ENCODE measurements at regions not wholly inside any gene's neighbourhood (a gene's known extent, or its start where the extent isn't known, plus 50 kb on each side); places are given as distances from the start of the nearest gene placed in this dataset.

GRCh38 chrX:67290489-67291220 is 253.2 kb upstream of the AR start:
- ATAC-seq = no peak
- ChIA-PET CTCF (ENCODE audit: low intra/inter-chr PET ratio, low total read pairs) (no interaction called here), POLR2A (no interaction called here)
- Histone ChIP-seq H2AFZ (ENCODE audit: low read length) (no peak overlapping the region), H3K36me3 (replicated peaks in 1 of 2; ENCODE audit: control insufficient read depth in 1 of 2, insufficient read depth in 2 of 2, low read length in 2 of 2) (no peaks in the 10 kb centered on the region), H3K4me2 (ENCODE audit: low read depth, low read length) (no peak overlapping the region), H3K9ac (ENCODE audit: insufficient read depth, low read depth, low read length) (no peak overlapping the region), H3K4me3 (replicated peaks in 1 of 3; ENCODE audit: insufficient read depth in 1 of 3, low read depth in 2 of 3, low read length in 3 of 3) (no peak overlapping the region), H3K79me2 (ENCODE audit: insufficient read depth, low read length) (no peaks in the 10 kb centered on the region), H3K4me1 (ENCODE audit: insufficient read depth, low read length) (no peaks in the 10 kb centered on the region), H3K27ac (ENCODE audit: extremely low read length, insufficient read depth, low read length) (no peak overlapping the region), H3K27me3 (ENCODE audit: control insufficient read depth in 1 of 2, insufficient read depth in 2 of 2, low read length in 2 of 2) (no peaks in the 10 kb centered on the region), H4K20me1 (ENCODE audit: insufficient read depth, low read length) (no peaks in the 10 kb centered on the region), H3K9me3 (ENCODE audit: low read length) (peaks cover 44% of the 10 kb centered on the region)
- BruUV-seq (replicated peaks) = no TSS peak
- no peak for TF ChIP-seq IRX3 (CRISPR knock-in tag; IDR thresholded peaks at IDR 0.05; ENCODE audit: borderline replicate concordance, low read depth)
- no peak for TF ChIP-seq ZNF44 (CRISPR knock-in tag; IDR thresholded peaks at IDR 0.05)
- no peak for TF ChIP-seq ZNF709 (CRISPR knock-in tag; IDR thresholded peaks at IDR 0.05)
- no peak for TF ChIP-seq TMF1 (CRISPR knock-in tag; IDR thresholded peaks at IDR 0.05; ENCODE audit: low read depth)
- no peak for TF ChIP-seq MZF1 (CRISPR knock-in tag; IDR thresholded peaks at IDR 0.05; ENCODE audit: borderline replicate concordance)
- TF ChIP-seq TEF (CRISPR knock-in tag; IDR thresholded peaks at IDR 0.05) = no peak
- no peak for TF ChIP-seq GATAD2A (CRISPR knock-in tag; IDR thresholded peaks at IDR 0.05)
- no peak for TF ChIP-seq PLRG1 (conservative IDR thresholded peaks at IDR 0.05)
- TF ChIP-seq AFF4 (CRISPR knock-in tag; IDR thresholded peaks at IDR 0.05) = no peak
- no peak for TF ChIP-seq ZHX2 (IDR thresholded peaks at IDR 0.05; ENCODE audit: low read depth)
- TF ChIP-seq ZHX2 (CRISPR knock-in tag; IDR thresholded peaks at IDR 0.05; ENCODE audit: borderline replicate concordance) = no peak
- TF ChIP-seq TBP (CRISPR knock-in tag; IDR thresholded peaks at IDR 0.05) = no peak
- no peak for TF ChIP-seq ZNF12 (CRISPR knock-in tag; IDR thresholded peaks at IDR 0.05)
- TF ChIP-seq ZNF414 (CRISPR knock-in tag; IDR thresholded peaks at IDR 0.05) = no peak
- TF ChIP-seq HOXA5 (CRISPR knock-in tag; IDR thresholded peaks at IDR 0.05) = no peak
- 4% methylated on average over 3 of the region's 4 CpGs for WGBS (ENCODE audit: low lambda C conversion rate)
- intact Hi-C loops (cut with micrococcal nuclease; ENCODE audit: unreplicated experiment) (no loop called here), in situ Hi-C loops (cut with HindIII; ENCODE audit: extremely low pct_ligation_motif_present, low pct_unique_long_range_greater_than_20kb) (no loop called here)
- DNase-seq (ENCODE audit: low spot score) = no peak
- FAIRE-seq = no peak

Data from HepG2 (cell line).